SK-N-SH (cell line): ENCODE measurements at regions not wholly inside any gene's neighbourhood (a gene's known extent, or its start where the extent isn't known, plus 50 kb on each side); places are given as distances from the start of the nearest gene placed in this dataset.

Experiments
- CTCF ChIA-PET: fragments of 300-600, 350-600 bp; formaldehyde crosslinking; extraction: SDS; loops from one replicate; lab custom pipeline; 2021; lab: Yijun Ruan, JAX
- POLR2A ChIA-PET: fragments of 350-600 bp; sonication (Branson Sonifier 250); formaldehyde crosslinking; extraction: SDS; loops from one replicate; lab custom pipeline; 2020; ENCODE audit warnings: antibody characterized with exemption, inconsistent platforms; lab: Yijun Ruan, JAX
- DNase-seq: peaks from one replicate; pipeline ENCODE4 v3.0.0; 2012
- H2AFZ ChIP-seq: fragments of 200-600 bp; sonication (generic); 2 replicates; pipeline ENCODE4 v1.8.1; 2016; ENCODE audit warnings: antibody characterized with exemption, mild to moderate bottlenecking, low read depth
- H3F3A ChIP-seq: fragments of 200-600 bp; sonication (generic); replicated peaks from 2 replicates; pipeline ENCODE3; 2016; ENCODE audit warnings: antibody characterized with exemption, mild to moderate bottlenecking; ENCODE audit not compliant: insufficient read depth
- H3K27ac ChIP-seq, 2 experiments: fragments of 200-500 bp in 1 of 2; fragments of 200-600 bp in 1 of 2; sonication (Bioruptor generic) in 1 of 2; sonication (generic), shearing (Covaris generic) in 1 of 2; 2 replicates each; pipeline versions ENCODE4 v1.5.1 to v1.6.1; 2014 to 2016; ENCODE audit warnings: low read depth in 2 of 2, inconsistent platforms in 1 of 2, low read length in 1 of 2, mild to moderate bottlenecking in 1 of 2, mixed read lengths in 1 of 2
- H3K27me3 ChIP-seq: fragments of 200-600 bp; sonication (generic), shearing (Covaris generic); 2 replicates; pipeline ENCODE4 v1.6.1; 2016; ENCODE audit warnings: mixed run types; ENCODE audit not compliant: insufficient read depth
- H3K36me3 ChIP-seq, 2 experiments: fragments of 200-500 bp in 1 of 2; fragments of 200-600 bp in 1 of 2; sonication (Bioruptor generic) in 1 of 2; sonication (generic) in 1 of 2; replicated peaks in 1 of 2; 2 replicates each; pipeline versions ENCODE3 to v1.5.1; 2014 to 2016; ENCODE audit warnings: low read length in 1 of 2, mild to moderate bottlenecking in 1 of 2; ENCODE audit not compliant: insufficient read depth in 2 of 2, control insufficient read depth in 1 of 2
- H3K4me1 ChIP-seq, 2 experiments: fragments of 200-500 bp in 1 of 2; fragments of 200-600 bp in 1 of 2; sonication (Bioruptor generic) in 1 of 2; sonication (generic), shearing (Covaris generic) in 1 of 2; 2 replicates each; pipeline versions ENCODE4 v1.5.1 to v1.6.1; 2014 to 2016; ENCODE audit warnings: low read depth in 1 of 2, low read length in 1 of 2, mixed run types in 1 of 2; ENCODE audit not compliant: insufficient read depth in 2 of 2, control insufficient read depth in 1 of 2
- H3K4me2 ChIP-seq: fragments of 200-600 bp; sonication (generic), shearing (Covaris generic); 2 replicates; pipeline ENCODE4 v1.6.1; 2017; ENCODE audit warnings: mixed run types
- H3K4me3 ChIP-seq, 2 experiments: fragments of 200-500 bp in 1 of 2; fragments of 200-600 bp in 1 of 2; sonication (Bioruptor generic) in 1 of 2; sonication (generic), shearing (Covaris generic) in 1 of 2; 2 replicates each; pipeline versions ENCODE4 v1.5.1 to v1.8.1; 2014 to 2016; ENCODE audit warnings: low read depth in 2 of 2, inconsistent platforms in 1 of 2, low read length in 1 of 2, mild to moderate bottlenecking in 1 of 2, mixed read lengths in 1 of 2, moderate library complexity in 1 of 2
- H3K79me2 ChIP-seq: fragments of 200-600 bp; sonication (generic); 2 replicates; pipeline ENCODE4 v1.8.1; 2017; ENCODE audit warnings: mild to moderate bottlenecking; ENCODE audit not compliant: insufficient read depth
- H3K9ac ChIP-seq: fragments of 200-600 bp; sonication (generic); 2 replicates; pipeline ENCODE4 v1.6.1; 2017; ENCODE audit warnings: mixed run types
- H3K9me2 ChIP-seq: fragments of 200-600 bp; sonication (generic); 2 replicates; pipeline ENCODE4 v1.6.1; 2017; ENCODE audit warnings: mixed run types
- H3K9me3 ChIP-seq: fragments of 200-600 bp; sonication (generic); 2 replicates; pipeline ENCODE4 v1.6.1; 2017; ENCODE audit warnings: mixed run types, mild to moderate bottlenecking, moderate library complexity
- H4K20me1 ChIP-seq: fragments of 200-600 bp; sonication (generic); 2 replicates; pipeline ENCODE4 v1.6.1; 2017; ENCODE audit warnings: mild to moderate bottlenecking, mixed run types; ENCODE audit not compliant: insufficient read depth
- CHD2 ChIP-seq: fragments of 150-350 bp; IDR thresholded peaks from 2 replicates; pipeline ENCODE4 v1.6.1; 2018; ENCODE audit warnings: low read length; ENCODE audit not compliant: partially characterized antibody
- ELF1 ChIP-seq: IDR thresholded peaks from 2 replicates; pipeline ENCODE4 v1.4.0; 2012
- EZH2phosphoT487 ChIP-seq: fragments of 200-600 bp; sonication (generic); IDR thresholded peaks from 2 replicates; pipeline ENCODE4 v1.6.1; 2017; ENCODE audit warnings: low read depth, mixed run types, mild to moderate bottlenecking, antibody characterized with exemption, moderate library complexity, borderline replicate concordance
- FOXM1 ChIP-seq: IDR thresholded peaks from 2 replicates; pipeline ENCODE4 v1.4.0; 2012; ENCODE audit warnings: low read depth, mild to moderate bottlenecking
- GABPA ChIP-seq: IDR thresholded peaks from 2 replicates; pipeline ENCODE4 v1.4.0; 2012; ENCODE audit warnings: low read depth, mild to moderate bottlenecking
- GATA2 ChIP-seq: sonication (generic); formaldehyde crosslinking; IDR thresholded peaks from 2 replicates; pipeline ENCODE4 v1.5.0; 2020; ENCODE audit warnings: mild to moderate bottlenecking, missing genetic modification reagents
- IRF3 ChIP-seq: fragments of 150-350 bp; IDR thresholded peaks from 2 replicates; pipeline ENCODE4 v1.6.1; 2016; ENCODE audit warnings: mild to moderate bottlenecking, low read depth, low read length
- MXI1 ChIP-seq: IDR thresholded peaks from 2 replicates; pipeline ENCODE4 v1.6.1; 2012; ENCODE audit warnings: mild to moderate bottlenecking, low read depth, low read length, improper control_type of control experiment
- NFIC ChIP-seq: IDR thresholded peaks from 2 replicates; pipeline ENCODE4 v1.4.0; 2012; ENCODE audit warnings: borderline replicate concordance
- RAD21 ChIP-seq: IDR thresholded peaks from 2 replicates; pipeline ENCODE4 v1.6.1; 2012; ENCODE audit warnings: mild to moderate bottlenecking, low read length
- RCOR1 ChIP-seq: fragments of 150-350 bp; IDR thresholded peaks from 2 replicates; pipeline ENCODE4 v1.6.1; 2017; ENCODE audit warnings: antibody characterized with exemption, low read length
- TCF12 ChIP-seq: IDR thresholded peaks from 2 replicates; pipeline ENCODE4 v1.4.0; 2012
- ZBTB33 ChIP-seq: IDR thresholded peaks from 2 replicates; pipeline ENCODE4 v1.4.0; 2012; ENCODE audit warnings: low read depth, borderline replicate concordance
- TF ChIP-seq, protein P1 (sequence below): IDR thresholded peaks from 2 replicates; pipeline ENCODE4 v1.6.1; 2012; ENCODE audit warnings: mild to moderate bottlenecking, low read depth, low read length, moderate library complexity

GRCh38 chr1:187110351-187110750, 281.6 kb downstream of the PLA2G4A start:
- no peaks in the 10 kb centered on the region; a peak in 1 of 4 replicates for H3K4me1 ChIP-seq
- POLR2A ChIA-PET: no interaction called here
- H3K4me2 ChIP-seq: no peak overlapping the region
- DNase-seq: no peak
- no peaks in the 10 kb centered on the region for H4K20me1 ChIP-seq
- H3K9ac ChIP-seq: no peak overlapping the region
- no peaks in the 10 kb centered on the region for H3K27me3 ChIP-seq
- no peak for TF ChIP-seq TCF12
- H3K79me2 ChIP-seq: no peaks in the 10 kb centered on the region; the same call in 1 of the 2 replicates
- no peak overlapping the region for H3K27ac ChIP-seq
- H3K4me3 ChIP-seq: no peak overlapping the region
- CTCF ChIA-PET: no interaction called here
- H3K9me2 ChIP-seq: no peaks in the 10 kb centered on the region
- H2AFZ ChIP-seq: no peak overlapping the region
- H3K36me3 ChIP-seq: no peaks in the 10 kb centered on the region
- no peaks in the 10 kb centered on the region for H3F3A ChIP-seq
- no peaks in the 10 kb centered on the region for H3K9me3 ChIP-seq

- H3K27ac ChIP-seq: no peak overlapping the region
- H3K9me2 ChIP-seq: no peaks in the 10 kb centered on the region
- no peaks in the 10 kb centered on the region for H3K79me2 ChIP-seq
- H3K4me2 ChIP-seq: no peak overlapping the region
- no peaks in the 10 kb centered on the region for H3K36me3 ChIP-seq
- no peaks in the 10 kb centered on the region; a peak in 1 of 4 replicates for H3K4me1 ChIP-seq
- H3K4me3 ChIP-seq: no peak overlapping the region
- ChIA-PET CTCF (no interaction called here), POLR2A (no interaction called here)
- TF ChIP-seq, protein P1, sequence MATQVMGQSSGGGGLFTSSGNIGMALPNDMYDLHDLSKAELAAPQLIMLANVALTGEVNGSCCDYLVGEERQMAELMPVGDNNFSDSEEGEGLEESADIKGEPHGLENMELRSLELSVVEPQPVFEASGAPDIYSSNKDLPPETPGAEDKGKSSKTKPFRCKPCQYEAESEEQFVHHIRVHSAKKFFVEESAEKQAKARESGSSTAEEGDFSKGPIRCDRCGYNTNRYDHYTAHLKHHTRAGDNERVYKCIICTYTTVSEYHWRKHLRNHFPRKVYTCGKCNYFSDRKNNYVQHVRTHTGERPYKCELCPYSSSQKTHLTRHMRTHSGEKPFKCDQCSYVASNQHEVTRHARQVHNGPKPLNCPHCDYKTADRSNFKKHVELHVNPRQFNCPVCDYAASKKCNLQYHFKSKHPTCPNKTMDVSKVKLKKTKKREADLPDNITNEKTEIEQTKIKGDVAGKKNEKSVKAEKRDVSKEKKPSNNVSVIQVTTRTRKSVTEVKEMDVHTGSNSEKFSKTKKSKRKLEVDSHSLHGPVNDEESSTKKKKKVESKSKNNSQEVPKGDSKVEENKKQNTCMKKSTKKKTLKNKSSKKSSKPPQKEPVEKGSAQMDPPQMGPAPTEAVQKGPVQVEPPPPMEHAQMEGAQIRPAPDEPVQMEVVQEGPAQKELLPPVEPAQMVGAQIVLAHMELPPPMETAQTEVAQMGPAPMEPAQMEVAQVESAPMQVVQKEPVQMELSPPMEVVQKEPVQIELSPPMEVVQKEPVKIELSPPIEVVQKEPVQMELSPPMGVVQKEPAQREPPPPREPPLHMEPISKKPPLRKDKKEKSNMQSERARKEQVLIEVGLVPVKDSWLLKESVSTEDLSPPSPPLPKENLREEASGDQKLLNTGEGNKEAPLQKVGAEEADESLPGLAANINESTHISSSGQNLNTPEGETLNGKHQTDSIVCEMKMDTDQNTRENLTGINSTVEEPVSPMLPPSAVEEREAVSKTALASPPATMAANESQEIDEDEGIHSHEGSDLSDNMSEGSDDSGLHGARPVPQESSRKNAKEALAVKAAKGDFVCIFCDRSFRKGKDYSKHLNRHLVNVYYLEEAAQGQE: no peak
- no peak for TF ChIP-seq GABPA
- TF ChIP-seq CHD2: no peak
- TF ChIP-seq EZH2phosphoT487: no peak
- TF ChIP-seq RCOR1: no peak
- no peak for TF ChIP-seq FOXM1
- no peak for TF ChIP-seq ELF1
- TF ChIP-seq ZBTB33: no peak
- TF ChIP-seq GATA2: no peak
- no peak for TF ChIP-seq NFIC
- TF ChIP-seq RAD21: no peak
- TF ChIP-seq IRF3: no peak
- no peak for TF ChIP-seq MXI1
- no peak for DNase-seq
- no peaks in the 10 kb centered on the region for H4K20me1 ChIP-seq
- no peaks in the 10 kb centered on the region for H3K27me3 ChIP-seq
- H2AFZ ChIP-seq: no peak overlapping the region
- H3K9ac ChIP-seq: no peak overlapping the region
- H3K9me3 ChIP-seq: no peaks in the 10 kb centered on the region
- no peaks in the 10 kb centered on the region for H3F3A ChIP-seq
Measured at GRCh38 chr1:187114792-187115191, 286.0 kb downstream of the PLA2G4A start.
